ENCODE measurements at regions not wholly inside any gene's neighbourhood (a gene's known extent, or its start where the extent isn't known, plus 50 kb on each side); places are given as distances from the start of the nearest gene placed in this dataset.

DNA sequence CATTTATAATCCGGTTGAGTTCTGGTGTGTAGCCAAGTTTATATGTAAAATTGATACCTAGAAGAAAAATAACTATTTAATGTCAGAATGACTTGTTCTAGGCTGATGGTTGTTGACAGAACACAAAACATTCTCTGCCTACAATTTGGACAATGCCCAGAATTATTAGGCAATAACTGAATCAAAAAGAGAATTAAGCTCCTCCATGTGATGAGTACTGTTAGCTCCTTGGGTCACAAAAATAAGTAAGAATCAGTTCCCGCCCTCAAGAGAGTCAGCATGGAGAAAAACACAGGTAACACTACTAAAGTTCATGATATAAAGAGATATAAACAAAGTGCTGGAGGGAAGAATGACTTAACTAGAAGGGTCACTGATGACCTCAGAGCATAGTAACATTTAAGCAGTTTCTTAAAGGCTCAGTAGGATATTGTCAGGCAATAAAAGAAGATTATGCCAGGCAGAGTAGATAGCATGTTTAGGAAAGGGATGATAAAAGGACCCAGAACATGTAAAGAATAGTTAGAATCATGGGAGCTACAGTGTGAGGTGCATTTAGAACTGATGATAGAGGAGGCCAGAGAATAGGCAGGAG, 200.5 kb upstream of the ACTBL2 start:
- Mint-ChIP-seq H3K27me3 (ENCODE audit: low read depth) (peaks cover 4% of the 10 kb centered on the region), H3K4me1 (peaks cover 6% of the 10 kb centered on the region), H3K27ac (ENCODE audit: unreplicated experiment) (no peak overlapping the region), H3K4me3 (no peak overlapping the region), H3K36me3 (ENCODE audit: low read depth) (no peaks in the 10 kb centered on the region), H3K9me3 (peaks cover 2% of the 10 kb centered on the region)
- TF ChIP-seq, protein P1, sequence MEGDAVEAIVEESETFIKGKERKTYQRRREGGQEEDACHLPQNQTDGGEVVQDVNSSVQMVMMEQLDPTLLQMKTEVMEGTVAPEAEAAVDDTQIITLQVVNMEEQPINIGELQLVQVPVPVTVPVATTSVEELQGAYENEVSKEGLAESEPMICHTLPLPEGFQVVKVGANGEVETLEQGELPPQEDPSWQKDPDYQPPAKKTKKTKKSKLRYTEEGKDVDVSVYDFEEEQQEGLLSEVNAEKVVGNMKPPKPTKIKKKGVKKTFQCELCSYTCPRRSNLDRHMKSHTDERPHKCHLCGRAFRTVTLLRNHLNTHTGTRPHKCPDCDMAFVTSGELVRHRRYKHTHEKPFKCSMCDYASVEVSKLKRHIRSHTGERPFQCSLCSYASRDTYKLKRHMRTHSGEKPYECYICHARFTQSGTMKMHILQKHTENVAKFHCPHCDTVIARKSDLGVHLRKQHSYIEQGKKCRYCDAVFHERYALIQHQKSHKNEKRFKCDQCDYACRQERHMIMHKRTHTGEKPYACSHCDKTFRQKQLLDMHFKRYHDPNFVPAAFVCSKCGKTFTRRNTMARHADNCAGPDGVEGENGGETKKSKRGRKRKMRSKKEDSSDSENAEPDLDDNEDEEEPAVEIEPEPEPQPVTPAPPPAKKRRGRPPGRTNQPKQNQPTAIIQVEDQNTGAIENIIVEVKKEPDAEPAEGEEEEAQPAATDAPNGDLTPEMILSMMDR (conservative IDR thresholded peaks at IDR 0.05) = no peak
- no peak for DNase-seq (ENCODE audit: low read depth, low spot score)

DNA sequence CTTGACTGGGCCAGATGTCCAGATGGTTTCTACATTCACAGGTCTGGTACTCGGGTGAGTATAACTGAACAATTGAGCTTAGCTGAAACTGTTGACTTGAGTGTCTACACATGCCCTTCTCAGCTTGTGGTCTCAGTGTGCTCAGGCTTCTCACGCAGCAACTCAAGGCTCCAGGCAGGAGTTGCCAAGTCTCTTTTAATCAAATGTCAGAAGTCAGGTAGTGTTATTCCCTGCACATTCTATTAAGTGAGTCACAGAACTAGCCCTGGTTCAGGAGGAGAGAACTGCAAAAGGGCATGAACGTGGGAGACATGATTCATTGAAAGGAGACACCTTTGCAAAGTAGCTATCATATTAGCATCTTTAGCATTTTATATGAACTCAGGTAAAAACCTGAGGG, 199.3 kb upstream of the ACTBL2 start:
- TF ChIP-seq, protein P1 (conservative IDR thresholded peaks at IDR 0.05) = no peak
- peaks cover 2% of the 10 kb centered on the region for H3K9me3 Mint-ChIP-seq
- no peak for DNase-seq (ENCODE audit: low read depth, low spot score)
- H3K4me3 Mint-ChIP-seq = no peak overlapping the region
- peaks cover 4% of the 10 kb centered on the region for H3K27me3 Mint-ChIP-seq (ENCODE audit: low read depth)
- H3K27ac Mint-ChIP-seq (ENCODE audit: unreplicated experiment) = no peak overlapping the region
- no peaks in the 10 kb centered on the region for H3K36me3 Mint-ChIP-seq (ENCODE audit: low read depth)
- peaks cover 6% of the 10 kb centered on the region for H3K4me1 Mint-ChIP-seq

DNA sequence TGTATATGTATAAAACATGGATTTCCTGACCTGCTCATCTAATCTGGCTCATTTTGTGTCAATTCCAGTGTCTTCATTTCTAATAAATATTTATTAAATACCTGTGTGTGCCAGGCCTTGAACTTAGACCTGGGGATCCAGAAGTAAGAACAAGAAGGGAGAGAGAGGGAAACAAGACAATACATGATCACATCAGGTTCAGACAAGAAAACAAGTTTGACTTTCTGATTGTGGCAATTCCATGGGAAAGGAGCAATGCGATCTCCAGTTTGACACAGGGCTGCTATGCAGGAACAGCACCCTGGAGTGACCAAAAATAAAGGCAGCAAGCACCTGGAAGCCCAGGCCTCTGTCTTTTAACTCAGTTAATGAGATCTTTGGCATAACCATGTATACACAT, 198.1 kb upstream of the ACTBL2 start:
- H3K27ac Mint-ChIP-seq (ENCODE audit: unreplicated experiment) = no peak overlapping the region
- TF ChIP-seq, protein P1 (conservative IDR thresholded peaks at IDR 0.05) = no peak
- no peak overlapping the region for H3K4me3 Mint-ChIP-seq

GRCh38 chr5:57677235-57677634, 194.6 kb upstream of the ACTBL2 start:
- no peak overlapping the region for H3K27ac Mint-ChIP-seq (ENCODE audit: unreplicated experiment)
- H3K4me3 Mint-ChIP-seq = no peak overlapping the region
- H3K4me1 Mint-ChIP-seq = peaks cover 7% of the 10 kb centered on the region
- DNase-seq (ENCODE audit: low read depth, low spot score) = no peak
- peaks cover 2% of the 10 kb centered on the region for H3K9me3 Mint-ChIP-seq
- H3K36me3 Mint-ChIP-seq (ENCODE audit: low read depth) = no peaks in the 10 kb centered on the region
- TF ChIP-seq, protein P1 (conservative IDR thresholded peaks at IDR 0.05) = no peak
- H3K27me3 Mint-ChIP-seq (ENCODE audit: low read depth) = peaks cover 6% of the 10 kb centered on the region

More for the DNA sequence above, 198.1 kb upstream of the ACTBL2 start:
- H3K36me3 Mint-ChIP-seq (ENCODE audit: low read depth) = no peaks in the 10 kb centered on the region
- no peak for DNase-seq (ENCODE audit: low read depth, low spot score)
- H3K4me1 Mint-ChIP-seq = peaks cover 12% of the 10 kb centered on the region
- H3K27me3 Mint-ChIP-seq (ENCODE audit: low read depth) = peaks cover 4% of the 10 kb centered on the region
- peaks cover 2% of the 10 kb centered on the region for H3K9me3 Mint-ChIP-seq

DNA sequence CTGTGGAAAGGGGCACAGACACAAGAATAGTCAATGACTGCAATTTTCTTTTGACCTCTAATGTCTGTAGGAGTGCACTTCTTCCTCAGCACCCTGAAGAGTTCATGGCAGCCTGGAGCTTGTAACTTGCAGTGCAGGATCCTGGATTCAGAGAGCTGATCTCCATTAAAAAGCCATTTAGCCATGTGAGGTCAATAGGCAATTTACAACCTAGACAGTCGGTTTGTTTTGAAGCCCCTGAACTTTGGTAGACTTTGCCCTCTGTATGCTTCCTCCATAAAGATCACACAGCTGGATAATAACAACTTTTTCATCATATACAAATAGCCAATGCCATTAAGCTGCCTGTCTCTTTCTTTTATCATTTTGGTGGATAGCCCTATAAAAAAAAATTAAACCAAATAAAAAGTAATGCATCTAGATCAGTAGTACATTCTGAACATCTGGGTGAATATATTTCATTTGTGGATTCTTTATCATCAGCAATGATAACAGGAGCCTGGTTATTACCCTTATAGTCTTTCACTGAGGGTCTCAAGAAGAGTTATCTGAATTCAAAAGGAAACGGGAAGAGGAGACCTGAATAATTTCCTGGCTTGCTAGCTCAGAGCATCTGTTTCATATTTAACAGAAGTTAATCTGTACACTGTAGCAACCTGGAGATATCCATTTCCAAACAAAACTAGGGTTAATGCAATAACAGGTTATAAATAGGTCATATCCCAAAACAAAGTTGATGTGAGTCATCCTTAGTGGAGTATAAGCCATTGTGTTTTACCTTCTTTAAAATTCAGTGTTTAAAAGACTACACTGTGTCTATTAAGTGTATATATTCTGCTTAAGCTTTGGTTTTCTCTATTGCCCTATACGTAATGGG, 193.8 kb upstream of the ACTBL2 start:
- Mint-ChIP-seq H3K27ac (ENCODE audit: unreplicated experiment) (no peak overlapping the region), H3K4me1 (peaks cover 7% of the 10 kb centered on the region), H3K36me3 (ENCODE audit: low read depth) (no peaks in the 10 kb centered on the region), H3K27me3 (ENCODE audit: low read depth) (peaks cover 6% of the 10 kb centered on the region), H3K9me3 (peaks cover 2% of the 10 kb centered on the region), H3K4me3 (no peak overlapping the region)
- TF ChIP-seq, protein P1 (conservative IDR thresholded peaks at IDR 0.05) = no peak
- DNase-seq (ENCODE audit: low read depth, low spot score) = no peak
